Right kidney (tissue), 1 donor: ENCODE measurements at regions not wholly inside any gene's neighbourhood (a gene's known extent, or its start where the extent isn't known, plus 50 kb on each side); places are given as distances from the start of the nearest gene placed in this dataset.
"Not testable (repeated sequence)": the region's sequence is repeated elsewhere in the genome, so short reads cannot be mapped to it uniquely, and the experiment has no call there.

ENCODE experiments used
- DNase-seq: peaks from one replicate; pipeline ENCODE4 v3.0.0-alpha.2; 2016

DNA sequence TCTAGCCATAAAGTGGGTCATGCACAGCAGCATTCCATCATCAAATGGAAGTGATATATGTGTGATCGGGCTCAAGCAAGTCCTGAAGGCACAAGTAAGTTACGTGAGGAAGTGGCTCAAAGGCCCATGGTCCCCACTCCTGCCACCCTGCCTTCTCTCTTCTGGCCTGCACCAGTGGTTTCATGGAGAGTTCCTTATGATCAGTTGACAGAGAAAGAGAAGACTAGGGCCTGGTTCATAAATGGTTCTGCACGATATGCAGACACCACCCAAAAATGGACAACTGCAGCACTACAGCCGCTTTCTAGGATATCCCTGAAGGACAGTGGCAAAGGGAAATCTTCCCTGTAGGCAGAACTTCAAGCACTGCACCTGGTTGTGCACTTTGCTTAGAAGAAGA, 412.6 kb upstream of the SMIM21 start:
- DNase-seq, result no peak

DNA sequence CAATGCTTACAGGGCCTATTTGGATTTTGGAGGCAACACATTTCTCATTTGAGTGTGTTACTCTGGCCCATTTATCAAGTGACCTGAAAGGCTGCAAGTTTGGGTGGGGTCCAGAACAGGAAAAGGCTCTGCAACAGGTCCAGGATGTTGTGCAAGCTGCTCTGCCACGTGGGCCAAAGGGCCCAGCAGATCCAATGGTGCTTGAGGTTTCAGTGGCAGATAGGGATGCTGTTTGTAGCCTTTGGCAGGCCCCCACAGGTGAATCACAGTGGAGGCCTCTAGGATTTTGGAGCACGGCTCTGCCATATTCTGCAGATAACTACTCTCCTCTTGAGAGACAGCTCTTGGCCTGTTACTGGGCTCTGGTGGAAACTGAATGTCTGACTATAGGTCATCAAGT, 412.2 kb upstream of the SMIM21 start:
- DNase-seq, result not testable (repeated sequence)

GRCh38 chr18:75839041-75839440, 411.5 kb upstream of the SMIM21 start:
- no peak for DNase-seq

DNA sequence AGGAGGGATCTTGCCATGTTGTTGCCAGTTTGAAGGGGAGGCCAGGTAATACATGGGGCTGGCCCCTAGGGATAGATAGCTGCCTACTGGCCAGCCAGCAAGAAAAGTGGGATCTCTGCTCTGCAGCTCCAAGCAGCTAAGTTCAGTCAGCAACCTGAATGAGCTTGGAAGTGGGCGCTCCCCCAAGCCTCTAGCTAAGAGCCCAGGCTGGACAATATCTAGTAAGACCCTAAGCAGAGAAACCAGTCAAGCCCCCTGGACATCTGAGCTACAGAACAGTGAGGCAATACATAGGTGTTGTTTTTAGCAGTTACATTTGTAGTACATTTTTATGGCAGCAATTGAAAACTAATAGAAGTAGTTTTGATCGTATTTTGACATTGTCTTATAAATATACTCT, 409.8 kb upstream of the SMIM21 start:
- DNase-seq, result no peak

DNA sequence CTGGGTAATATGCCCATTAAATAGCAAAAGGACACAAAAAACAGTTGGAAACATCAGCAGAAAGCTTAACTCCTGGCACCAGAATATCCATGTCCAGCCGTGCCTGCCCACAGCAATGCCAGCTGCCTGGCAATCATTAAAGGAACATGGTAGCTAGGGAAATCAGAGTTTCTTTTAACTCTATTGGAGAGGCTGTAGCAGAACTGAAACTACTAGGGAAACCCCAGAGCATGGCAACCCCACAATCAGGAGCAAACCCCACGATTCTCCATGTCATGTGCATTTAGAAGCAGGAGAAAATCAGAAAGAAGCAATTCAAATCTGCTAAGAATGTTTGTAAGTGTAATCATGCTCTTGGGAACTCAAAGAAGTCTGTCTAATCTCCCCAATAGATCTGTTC, 409.0 kb upstream of the SMIM21 start:
- no peak for DNase-seq

DNA sequence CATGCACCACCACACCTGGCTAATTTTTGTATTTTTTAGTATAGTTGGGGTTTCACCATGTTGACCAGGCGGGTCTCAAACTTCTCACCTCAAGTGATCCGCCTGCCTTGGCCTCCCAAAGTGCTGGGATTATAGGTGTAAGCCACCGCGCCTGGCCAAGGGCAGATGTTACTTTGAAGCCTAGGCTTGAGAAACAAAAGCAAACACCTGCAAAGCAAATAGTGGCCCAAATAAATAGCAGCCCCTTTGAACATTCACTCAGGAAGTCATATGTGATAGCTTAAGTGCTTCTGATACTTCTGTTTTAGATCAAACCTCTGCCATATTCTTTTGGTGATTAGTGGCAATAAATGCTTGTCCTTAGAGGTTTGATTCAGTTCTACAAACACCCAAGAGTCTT, 404.5 kb upstream of the SMIM21 start:
- no peak for DNase-seq

DNA sequence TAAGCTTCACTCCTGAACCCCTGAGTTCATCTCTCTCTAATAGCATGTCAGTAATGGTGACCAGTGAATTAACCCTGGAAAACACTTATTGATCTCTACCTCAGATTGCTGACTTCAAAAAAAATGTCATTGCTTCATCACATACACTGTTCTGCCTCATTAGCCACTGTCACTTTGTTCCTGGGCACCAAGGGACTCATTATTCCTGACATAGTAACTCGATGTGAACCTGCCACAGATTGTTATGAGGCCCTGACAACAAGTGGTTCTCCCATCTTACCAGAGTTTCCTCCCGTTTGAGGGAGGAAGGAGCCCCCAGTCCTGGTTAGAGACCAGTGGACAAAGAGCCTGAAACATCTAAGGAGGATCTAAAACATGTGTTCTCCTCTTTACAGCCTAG, 403.3 kb upstream of the SMIM21 start:
- DNase-seq, result no peak

DNA sequence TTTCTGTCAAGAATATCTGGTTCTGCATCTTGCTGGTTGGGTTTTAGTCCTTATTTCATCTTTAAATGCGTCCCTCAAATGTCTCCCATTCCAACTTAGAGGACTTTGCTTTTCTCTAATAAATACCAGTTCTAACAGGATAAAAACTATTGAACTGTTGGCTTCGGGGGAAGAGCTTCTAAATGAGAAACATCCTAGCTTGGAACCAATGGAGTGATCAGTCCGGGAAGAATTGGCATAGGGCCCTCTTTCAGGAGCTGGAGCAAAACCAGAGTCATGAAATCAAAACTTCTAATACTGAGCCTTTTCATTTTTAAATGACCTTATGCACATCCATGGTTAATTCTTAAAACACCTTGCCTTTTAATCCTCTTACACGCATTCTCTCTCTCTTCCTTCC, 401.6 kb upstream of the SMIM21 start:
- no peak for DNase-seq

DNA sequence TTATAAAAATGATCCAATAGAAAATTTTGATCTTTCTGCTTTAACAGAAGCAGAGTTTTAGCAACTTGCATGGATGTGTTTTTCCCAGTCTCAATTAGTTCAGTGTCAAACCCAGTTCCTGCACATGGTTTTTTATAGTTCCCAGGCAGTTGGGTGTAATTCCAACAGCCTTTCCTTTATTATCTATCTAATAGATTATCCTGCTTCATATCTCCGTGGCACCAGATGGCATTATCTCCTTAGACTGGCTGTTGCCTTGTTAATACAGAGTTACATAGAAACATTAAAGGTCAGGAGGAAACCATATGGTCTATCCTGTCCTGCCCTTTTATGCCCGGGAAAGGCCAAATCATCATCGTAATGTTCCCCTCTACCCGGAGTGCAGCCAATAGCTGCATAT, 400.9 kb upstream of the SMIM21 start:
- DNase-seq, result no peak

- no peak for DNase-seq
Measured at GRCh38 chr18:75827751-75828287, 400.3 kb upstream of the SMIM21 start.

DNA sequence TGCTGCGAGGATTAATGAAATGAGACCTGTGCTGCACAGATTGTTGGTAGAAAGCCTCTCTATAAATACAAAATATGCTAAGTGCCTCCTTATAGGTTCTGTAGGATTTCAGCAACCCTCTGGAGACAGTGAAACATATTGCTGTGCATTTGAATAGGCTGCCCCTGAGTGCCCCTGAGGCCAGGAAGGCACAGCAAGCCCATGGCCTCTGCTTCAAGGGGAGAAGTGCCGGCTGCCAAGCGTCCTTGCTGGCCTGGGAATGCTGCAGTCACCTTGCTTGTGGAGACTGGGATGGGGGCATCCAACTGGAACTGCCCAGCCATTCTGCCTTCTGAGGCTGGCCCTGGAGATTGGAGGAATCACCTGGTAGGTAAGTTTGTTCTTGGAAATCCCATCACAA, 397.2 kb upstream of the SMIM21 start:
- no peak for DNase-seq

DNA sequence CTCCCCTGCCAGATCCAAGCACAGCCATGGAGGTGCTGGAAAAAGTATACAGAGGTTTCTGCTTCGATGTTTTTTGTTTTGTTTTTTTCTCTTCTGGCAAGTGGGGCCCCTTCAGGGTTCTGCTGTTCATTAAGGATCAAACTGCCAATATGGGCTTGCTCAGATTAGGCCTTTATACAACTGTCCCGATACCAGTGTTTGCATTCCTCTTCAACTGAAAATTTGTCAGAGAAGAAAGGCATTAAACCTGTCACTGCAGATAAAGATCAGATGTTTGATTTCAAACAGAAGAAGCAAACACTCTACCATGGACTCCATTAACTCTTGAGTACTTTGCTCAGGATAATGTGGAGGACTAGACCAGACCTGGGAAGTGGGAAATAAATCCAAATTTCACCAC, 396.0 kb upstream of the SMIM21 start:
- DNase-seq, result peak; percentile 30

GRCh38 chr18:75818383-75818782, 390.9 kb upstream of the SMIM21 start:
- DNase-seq, result no peak

DNA sequence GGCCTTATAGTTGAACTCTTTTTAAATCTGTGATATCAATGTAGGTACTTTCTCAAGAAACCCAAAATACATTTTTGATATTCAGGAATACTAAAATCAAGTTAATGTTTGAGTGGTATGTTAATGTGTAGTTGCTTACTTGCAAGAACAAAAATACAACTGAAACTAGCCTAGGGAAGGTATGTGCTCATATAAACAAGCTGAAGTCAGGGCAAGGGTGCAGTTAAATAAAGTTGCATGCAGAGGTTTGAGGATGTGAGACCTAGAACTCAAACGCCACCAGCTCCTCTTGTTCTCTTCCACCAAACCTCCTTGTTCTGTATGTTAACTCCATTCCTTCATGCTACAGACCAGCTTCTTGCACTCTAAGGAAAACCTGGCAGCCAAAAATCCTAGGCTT, 388.3 kb upstream of the SMIM21 start:
- DNase-seq, result no peak

- DNase-seq, result no peak
Measured at GRCh38 chr18:75812761-75813160, 385.3 kb upstream of the SMIM21 start.

- no peak for DNase-seq
Measured at GRCh38 chr18:75810961-75811551, 383.6 kb upstream of the SMIM21 start.

DNA sequence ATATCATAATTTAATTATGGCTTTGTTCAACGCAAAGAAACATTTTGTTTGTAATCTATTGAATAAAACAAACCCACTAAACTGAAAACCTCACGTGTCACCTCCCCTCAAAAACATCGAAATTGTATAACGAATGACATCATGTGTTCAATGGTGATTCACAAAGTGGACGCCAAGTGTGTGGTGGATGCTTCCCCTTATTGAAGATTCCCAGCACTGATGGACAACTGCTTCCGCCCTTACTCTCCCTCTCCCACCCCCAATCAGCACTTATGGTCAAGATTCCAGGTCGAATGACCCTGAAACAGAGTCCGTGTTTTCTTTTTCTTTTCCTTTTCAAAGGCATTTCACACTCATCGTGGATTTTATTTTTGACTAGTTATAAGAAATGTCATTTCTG, 383.0 kb upstream of the SMIM21 start:
- peak; percentile 37 for DNase-seq

DNA sequence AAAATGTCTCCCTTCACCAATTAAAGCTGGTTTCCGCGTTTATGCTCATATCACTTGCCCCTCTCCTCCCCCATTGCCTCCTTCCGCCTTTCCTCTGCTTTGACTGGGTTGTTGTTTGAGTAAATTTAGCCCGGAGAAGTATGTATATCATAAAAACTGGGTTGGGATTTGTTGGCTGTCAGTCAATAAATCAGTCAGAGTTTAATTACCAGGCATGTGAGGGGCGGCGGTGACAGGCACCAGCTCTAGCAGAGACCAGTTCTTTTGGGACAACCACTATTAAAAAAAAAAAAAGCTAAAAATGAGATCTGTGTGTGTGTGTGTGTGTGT, 382.4 kb upstream of the SMIM21 start:
- peak; percentile 60 for DNase-seq

- DNase-seq, result no peak
Measured at GRCh38 chr18:75809151-75809925, 381.8 kb upstream of the SMIM21 start.

DNA sequence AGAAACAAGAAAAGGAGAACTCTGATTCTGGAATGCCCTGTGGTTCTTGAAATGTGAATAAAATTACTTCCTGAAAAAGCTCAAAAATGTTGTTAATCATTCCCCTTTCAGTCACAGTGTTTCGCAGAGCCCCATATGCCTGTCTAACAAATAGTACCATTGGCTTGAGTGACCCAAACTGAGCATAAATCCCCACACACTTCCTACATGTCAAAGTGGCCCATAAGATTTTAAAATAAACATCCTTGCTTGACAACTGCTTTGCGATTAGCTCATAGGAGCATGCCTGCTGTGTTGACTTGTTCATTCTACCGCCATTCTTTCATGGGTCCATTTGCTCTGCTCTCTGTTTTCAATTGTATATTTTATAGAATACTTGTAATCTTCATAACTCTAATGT, 377.8 kb upstream of the SMIM21 start:
- DNase-seq, result no peak

GRCh38 chr18:75802681-75803080, 375.2 kb upstream of the SMIM21 start:
- no peak for DNase-seq

DNA sequence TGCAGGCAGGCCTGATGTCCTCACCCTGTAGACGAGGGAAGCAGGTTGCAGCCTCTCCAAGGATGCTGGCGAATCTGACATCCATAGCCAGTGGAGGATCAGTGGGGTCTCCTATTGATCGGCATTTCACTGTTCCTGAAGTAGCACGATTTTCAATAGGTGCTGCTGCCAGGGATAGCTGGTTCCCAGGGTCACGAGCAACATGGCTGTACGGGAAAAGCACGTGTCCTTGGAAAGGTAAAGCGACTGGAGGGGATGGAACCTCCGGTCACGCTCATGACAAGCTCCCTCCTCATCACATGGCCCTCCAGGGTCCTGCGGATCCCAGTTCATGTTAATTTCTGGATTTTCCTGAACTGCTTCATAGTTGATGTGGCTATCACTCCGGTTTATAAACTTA, 373.7 kb upstream of the SMIM21 start:
- DNase-seq, result no peak

GRCh38 chr18:75800331-75800648, 372.8 kb upstream of the SMIM21 start:
- no peak for DNase-seq
